ENCODE measurements at regions not wholly inside any gene's neighbourhood (a gene's known extent, or its start where the extent isn't known, plus 50 kb on each side); places are given as distances from the start of the nearest gene placed in this dataset.

DNA sequence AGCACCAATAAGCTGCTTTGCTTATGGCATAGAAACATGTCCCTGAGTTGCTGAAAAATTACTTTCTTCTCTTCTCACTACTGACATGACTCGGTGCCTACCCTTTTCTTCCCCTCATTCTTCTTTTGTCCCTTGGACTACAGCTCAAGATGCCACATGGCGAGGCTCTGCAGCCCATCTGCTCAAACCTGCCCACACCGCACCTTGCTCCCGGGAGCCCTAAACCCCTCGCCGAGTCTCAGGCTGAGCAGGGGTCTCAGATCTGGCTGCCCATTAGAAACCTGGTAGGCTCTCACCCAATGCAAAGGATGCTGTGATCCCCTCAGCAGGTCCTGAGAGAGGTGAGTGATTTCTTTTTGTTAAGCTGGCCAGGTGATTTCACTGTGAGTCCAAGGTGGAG lies 251.7 kb upstream of the IRX1 start:
- no peaks in the 10 kb centered on the region for H3K36me3 ChIP-seq (ENCODE audit: insufficient read depth, low read length)
- H3K4me2 ChIP-seq (ENCODE audit: insufficient read depth, low read length), result no peak overlapping the region
- no peak overlapping the region for H3K4me3 ChIP-seq (ENCODE audit: low read depth in 1 of 2, low read length in 2 of 2)
- TF ChIP-seq, protein P1, sequence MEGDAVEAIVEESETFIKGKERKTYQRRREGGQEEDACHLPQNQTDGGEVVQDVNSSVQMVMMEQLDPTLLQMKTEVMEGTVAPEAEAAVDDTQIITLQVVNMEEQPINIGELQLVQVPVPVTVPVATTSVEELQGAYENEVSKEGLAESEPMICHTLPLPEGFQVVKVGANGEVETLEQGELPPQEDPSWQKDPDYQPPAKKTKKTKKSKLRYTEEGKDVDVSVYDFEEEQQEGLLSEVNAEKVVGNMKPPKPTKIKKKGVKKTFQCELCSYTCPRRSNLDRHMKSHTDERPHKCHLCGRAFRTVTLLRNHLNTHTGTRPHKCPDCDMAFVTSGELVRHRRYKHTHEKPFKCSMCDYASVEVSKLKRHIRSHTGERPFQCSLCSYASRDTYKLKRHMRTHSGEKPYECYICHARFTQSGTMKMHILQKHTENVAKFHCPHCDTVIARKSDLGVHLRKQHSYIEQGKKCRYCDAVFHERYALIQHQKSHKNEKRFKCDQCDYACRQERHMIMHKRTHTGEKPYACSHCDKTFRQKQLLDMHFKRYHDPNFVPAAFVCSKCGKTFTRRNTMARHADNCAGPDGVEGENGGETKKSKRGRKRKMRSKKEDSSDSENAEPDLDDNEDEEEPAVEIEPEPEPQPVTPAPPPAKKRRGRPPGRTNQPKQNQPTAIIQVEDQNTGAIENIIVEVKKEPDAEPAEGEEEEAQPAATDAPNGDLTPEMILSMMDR (IDR thresholded peaks at IDR 0.05; ENCODE audit: borderline replicate concordance, extremely low read depth, low read length, poor library complexity, severe bottlenecking), result no peak
- TF ChIP-seq EZH2 (IDR thresholded peaks at IDR 0.05; ENCODE audit: borderline replicate concordance, low read depth, low read length, severe bottlenecking), result no peak
- DNase-seq (no peak), ATAC-seq (ENCODE audit: insufficient read depth, low read depth) (no peak)
- H4K20me1 ChIP-seq (ENCODE audit: insufficient read depth, low read length), result no peaks in the 10 kb centered on the region
- H3K9me3 ChIP-seq (ENCODE audit: insufficient read depth, low read length, severe bottlenecking), result no peaks in the 10 kb centered on the region
- no peaks in the 10 kb centered on the region for H3K27me3 ChIP-seq (ENCODE audit: insufficient read depth, low read length, poor library complexity)
- H3K9ac ChIP-seq (ENCODE audit: low read depth, low read length), result no peak overlapping the region
- no peaks in the 10 kb centered on the region for H3K4me1 ChIP-seq (ENCODE audit: insufficient read depth, low read length)
- H3K27ac ChIP-seq (ENCODE audit: low read length), result no peak overlapping the region
- H2AFZ ChIP-seq (ENCODE audit: low read depth, low read length), result no peak overlapping the region
- H3K79me2 ChIP-seq (ENCODE audit: insufficient read depth, low read length), result no peaks in the 10 kb centered on the region

DNA sequence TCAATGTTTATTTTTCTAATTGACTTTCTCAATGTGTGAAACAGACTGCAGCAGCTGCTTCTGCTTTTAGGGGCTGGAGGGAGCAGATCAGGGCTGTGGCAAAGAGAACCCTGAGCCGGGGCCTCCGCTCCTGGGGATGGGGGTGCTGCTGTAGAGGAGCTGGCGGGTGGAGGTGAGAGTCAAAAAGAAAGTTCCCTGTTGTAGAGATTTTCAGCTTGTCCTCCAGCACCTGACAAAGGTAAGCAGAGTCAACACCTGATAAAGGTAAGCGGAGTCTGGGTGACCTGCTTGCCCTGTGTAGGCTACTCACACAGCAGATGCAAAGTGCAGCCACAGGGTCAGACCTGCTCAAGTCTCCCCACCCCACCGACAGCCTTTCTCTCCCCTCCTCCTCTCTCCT lies 252.4 kb upstream of the IRX1 start:
- H3K36me3 ChIP-seq (ENCODE audit: insufficient read depth, low read length), result no peaks in the 10 kb centered on the region
- no peaks in the 10 kb centered on the region for H3K9me3 ChIP-seq (ENCODE audit: insufficient read depth, low read length, severe bottlenecking)
- no peak for DNase-seq

DNA sequence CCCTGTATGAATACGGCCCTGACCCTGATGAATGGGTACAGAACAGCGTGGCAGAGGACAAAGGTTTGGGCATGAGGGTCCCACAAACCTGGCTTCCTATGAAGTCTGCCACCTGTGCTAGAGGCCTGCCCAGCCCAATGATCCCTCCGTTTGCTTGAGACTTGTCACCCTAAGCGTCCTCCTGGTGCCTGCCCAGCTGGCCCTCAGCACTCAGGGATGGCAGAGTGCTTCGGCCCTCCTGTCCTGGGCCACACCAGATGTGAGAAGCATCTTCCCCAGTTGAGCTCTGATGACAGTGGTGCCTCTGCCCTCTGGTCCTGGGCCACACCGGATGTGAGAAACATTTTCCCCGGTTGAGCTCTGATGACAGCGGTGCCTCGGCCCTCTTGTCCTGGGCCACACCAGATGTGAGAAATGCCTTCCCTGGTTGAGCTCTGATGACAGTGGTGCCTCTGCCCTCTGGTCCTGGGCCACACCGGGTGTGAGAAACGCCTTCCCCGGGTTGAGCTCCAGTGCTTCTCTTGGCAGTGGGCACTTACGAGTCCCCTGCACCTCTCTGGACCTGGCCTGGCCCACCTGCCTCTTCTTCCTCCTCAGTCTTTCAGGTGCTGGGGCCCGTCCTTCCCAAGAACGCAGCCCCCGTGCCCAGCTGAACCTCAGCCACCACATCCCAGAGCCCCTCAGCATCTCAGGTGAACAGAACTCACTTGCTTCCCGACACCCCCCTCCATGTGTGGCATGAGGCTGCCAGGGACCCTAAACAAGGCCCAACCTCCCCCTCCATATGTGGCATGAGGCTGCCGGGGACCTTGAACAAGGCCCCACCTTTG lies 253.1 kb upstream of the IRX1 start:
- Histone ChIP-seq H3K79me2 (ENCODE audit: insufficient read depth, low read length) (no peaks in the 10 kb centered on the region), H3K4me2 (ENCODE audit: insufficient read depth, low read length) (no peak overlapping the region), H4K20me1 (ENCODE audit: insufficient read depth, low read length) (no peaks in the 10 kb centered on the region), H3K9me3 (ENCODE audit: insufficient read depth, low read length, severe bottlenecking) (no peaks in the 10 kb centered on the region), H3K4me1 (ENCODE audit: insufficient read depth, low read length) (no peaks in the 10 kb centered on the region), H3K36me3 (ENCODE audit: insufficient read depth, low read length) (no peaks in the 10 kb centered on the region), H2AFZ (ENCODE audit: low read depth, low read length) (no peak overlapping the region), H3K27ac (ENCODE audit: low read length) (no peak overlapping the region), H3K9ac (ENCODE audit: low read depth, low read length) (no peak overlapping the region), H3K27me3 (ENCODE audit: insufficient read depth, low read length, poor library complexity) (no peaks in the 10 kb centered on the region), H3K4me3 (ENCODE audit: low read depth in 1 of 2, low read length in 2 of 2) (no peak overlapping the region)
- no peak for ATAC-seq (ENCODE audit: insufficient read depth, low read depth)
- DNase-seq, result no peak
- TF ChIP-seq EZH2 (IDR thresholded peaks at IDR 0.05; ENCODE audit: borderline replicate concordance, low read depth, low read length, severe bottlenecking), result no peak
- TF ChIP-seq, protein P1 (IDR thresholded peaks at IDR 0.05; ENCODE audit: borderline replicate concordance, extremely low read depth, low read length, poor library complexity, severe bottlenecking), result no peak

More for the DNA sequence above, 252.4 kb upstream of the IRX1 start:
- no peak overlapping the region for H2AFZ ChIP-seq (ENCODE audit: low read depth, low read length)
- no peak overlapping the region for H3K9ac ChIP-seq (ENCODE audit: low read depth, low read length)
- H3K27me3 ChIP-seq (ENCODE audit: insufficient read depth, low read length, poor library complexity), result no peaks in the 10 kb centered on the region
- TF ChIP-seq, protein P1 (IDR thresholded peaks at IDR 0.05; ENCODE audit: borderline replicate concordance, extremely low read depth, low read length, poor library complexity, severe bottlenecking), result no peak
- no peak for TF ChIP-seq EZH2 (IDR thresholded peaks at IDR 0.05; ENCODE audit: borderline replicate concordance, low read depth, low read length, severe bottlenecking)
- no peak overlapping the region for H3K27ac ChIP-seq (ENCODE audit: low read length)
- H3K4me1 ChIP-seq (ENCODE audit: insufficient read depth, low read length), result no peaks in the 10 kb centered on the region
- H3K4me2 ChIP-seq (ENCODE audit: insufficient read depth, low read length), result no peak overlapping the region
- ATAC-seq (ENCODE audit: insufficient read depth, low read depth), result no peak
- H4K20me1 ChIP-seq (ENCODE audit: insufficient read depth, low read length), result no peaks in the 10 kb centered on the region
- H3K4me3 ChIP-seq (ENCODE audit: low read depth in 1 of 2, low read length in 2 of 2), result no peak overlapping the region
- H3K79me2 ChIP-seq (ENCODE audit: insufficient read depth, low read length), result no peaks in the 10 kb centered on the region

All from DND-41 (cell line).